ENCODE measurements at regions not wholly inside any gene's neighbourhood (a gene's known extent, or its start where the extent isn't known, plus 50 kb on each side); places are given as distances from the start of the nearest gene placed in this dataset.
"Not testable (repeated sequence)": the region's sequence is repeated elsewhere in the genome, so short reads cannot be mapped to it uniquely, and the experiment has no call there.

DNA sequence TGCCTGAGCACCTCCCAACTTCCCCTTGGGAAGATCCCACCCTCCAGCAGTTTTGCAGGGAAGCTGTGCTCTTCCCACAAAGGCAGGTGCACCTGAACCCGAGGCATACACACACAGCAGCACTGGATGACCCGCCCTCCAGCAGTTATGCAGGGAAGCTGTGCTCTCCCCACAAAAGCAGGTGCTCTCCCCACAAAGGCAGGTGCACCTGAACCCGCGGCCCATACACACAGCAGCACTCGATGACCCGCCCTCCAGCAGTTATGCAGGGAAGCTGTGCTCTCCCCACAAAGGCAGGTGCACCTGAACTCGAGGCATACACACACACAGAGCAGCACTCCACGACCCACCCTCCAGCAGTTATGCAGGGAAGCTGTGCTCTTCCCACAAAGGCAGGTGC is 80.2 kb upstream of the LPCAT1 start:
- not testable (repeated sequence) for TF ChIP-seq CTCF (IDR thresholded peaks at IDR 0.05; ENCODE audit: low read length); EZH2 (optimal IDR thresholded peaks at IDR 0.05; ENCODE audit: low read depth, low read length); EZH2phosphoT487 (IDR thresholded peaks at IDR 0.05; ENCODE audit: low read length)
